ENCODE measurements at regions not wholly inside any gene's neighbourhood (a gene's known extent, or its start where the extent isn't known, plus 50 kb on each side); places are given as distances from the start of the nearest gene placed in this dataset.

DNA sequence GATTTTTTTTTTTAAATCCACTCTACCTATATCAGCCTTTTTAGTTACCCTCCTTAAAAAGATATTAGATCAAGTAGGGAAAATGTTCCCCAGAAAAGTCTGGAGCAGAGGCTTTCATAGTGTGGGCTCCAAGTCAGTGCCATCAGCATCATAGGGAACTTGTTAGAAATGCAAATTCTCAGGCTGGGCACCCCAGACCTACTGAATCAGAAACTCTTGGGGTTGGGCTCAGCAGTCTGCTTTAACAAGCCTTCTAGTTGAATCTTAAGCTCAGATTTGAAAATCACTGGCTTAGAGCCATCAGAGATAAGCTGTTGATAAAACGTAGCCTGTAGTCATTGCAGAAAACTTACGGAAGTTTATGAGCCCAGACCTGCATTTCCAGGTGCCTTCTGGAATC lies 140.1 kb downstream of the TMEM38B start:
- H3K4me3 ChIP-seq: no peak overlapping the region

DNA sequence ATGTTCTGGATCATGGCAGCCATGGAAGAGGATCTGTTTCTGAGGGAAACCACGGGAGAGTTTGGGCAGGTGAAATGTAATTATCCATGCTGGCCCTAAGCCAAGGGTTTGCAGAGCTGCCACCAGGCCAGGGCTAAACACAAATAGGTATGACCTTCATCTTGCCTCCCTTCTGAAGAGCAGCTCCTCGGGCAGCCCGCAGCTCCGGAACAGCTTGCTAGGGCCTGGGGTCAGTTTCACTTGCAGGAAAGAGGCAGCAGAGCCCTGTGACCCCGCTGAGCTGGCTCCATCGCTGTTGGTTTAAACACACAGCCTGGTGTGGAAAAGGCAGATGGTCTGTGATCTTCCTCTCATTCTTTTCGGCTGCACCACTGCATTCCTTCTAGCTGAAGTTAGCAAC lies 141.4 kb downstream of the TMEM38B start:
- H3K4me1 ChIP-seq: no peaks in the 10 kb centered on the region
- H3K36me3 ChIP-seq: no peaks in the 10 kb centered on the region
- no peak for DNase-seq (ENCODE audit: low spot score in 2 of 2)
- no peaks in the 10 kb centered on the region for H3K9me3 ChIP-seq
- WGBS, 2 donors: 55 to 69% methylated on average over 7 of the region's 7 CpGs
- H3K4me3 ChIP-seq: no peak overlapping the region
- TF ChIP-seq, protein P1, sequence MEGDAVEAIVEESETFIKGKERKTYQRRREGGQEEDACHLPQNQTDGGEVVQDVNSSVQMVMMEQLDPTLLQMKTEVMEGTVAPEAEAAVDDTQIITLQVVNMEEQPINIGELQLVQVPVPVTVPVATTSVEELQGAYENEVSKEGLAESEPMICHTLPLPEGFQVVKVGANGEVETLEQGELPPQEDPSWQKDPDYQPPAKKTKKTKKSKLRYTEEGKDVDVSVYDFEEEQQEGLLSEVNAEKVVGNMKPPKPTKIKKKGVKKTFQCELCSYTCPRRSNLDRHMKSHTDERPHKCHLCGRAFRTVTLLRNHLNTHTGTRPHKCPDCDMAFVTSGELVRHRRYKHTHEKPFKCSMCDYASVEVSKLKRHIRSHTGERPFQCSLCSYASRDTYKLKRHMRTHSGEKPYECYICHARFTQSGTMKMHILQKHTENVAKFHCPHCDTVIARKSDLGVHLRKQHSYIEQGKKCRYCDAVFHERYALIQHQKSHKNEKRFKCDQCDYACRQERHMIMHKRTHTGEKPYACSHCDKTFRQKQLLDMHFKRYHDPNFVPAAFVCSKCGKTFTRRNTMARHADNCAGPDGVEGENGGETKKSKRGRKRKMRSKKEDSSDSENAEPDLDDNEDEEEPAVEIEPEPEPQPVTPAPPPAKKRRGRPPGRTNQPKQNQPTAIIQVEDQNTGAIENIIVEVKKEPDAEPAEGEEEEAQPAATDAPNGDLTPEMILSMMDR (IDR thresholded peaks at IDR 0.05): no peak
- TF ChIP-seq EP300 (IDR thresholded peaks at IDR 0.05) (no peak), POLR2A (IDR thresholded peaks at IDR 0.05) (no peak)
- H3K27me3 ChIP-seq: no peaks in the 10 kb centered on the region
- H3K27ac ChIP-seq: no peak overlapping the region

More for the DNA sequence above, 140.1 kb downstream of the TMEM38B start:
- H3K27ac ChIP-seq: no peak overlapping the region
- no peaks in the 10 kb centered on the region for H3K4me1 ChIP-seq
- WGBS, 2 donors: 78 to 85% methylated on average over 2 of the region's 2 CpGs
- no peak for TF ChIP-seq EP300 (IDR thresholded peaks at IDR 0.05)
- TF ChIP-seq, protein P1 (IDR thresholded peaks at IDR 0.05): no peak
- TF ChIP-seq POLR2A (IDR thresholded peaks at IDR 0.05): no peak
- DNase-seq (ENCODE audit: low spot score in 2 of 2): no peak
- no peaks in the 10 kb centered on the region for H3K36me3 ChIP-seq
- H3K27me3 ChIP-seq: no peaks in the 10 kb centered on the region
- H3K9me3 ChIP-seq: no peaks in the 10 kb centered on the region

DNA sequence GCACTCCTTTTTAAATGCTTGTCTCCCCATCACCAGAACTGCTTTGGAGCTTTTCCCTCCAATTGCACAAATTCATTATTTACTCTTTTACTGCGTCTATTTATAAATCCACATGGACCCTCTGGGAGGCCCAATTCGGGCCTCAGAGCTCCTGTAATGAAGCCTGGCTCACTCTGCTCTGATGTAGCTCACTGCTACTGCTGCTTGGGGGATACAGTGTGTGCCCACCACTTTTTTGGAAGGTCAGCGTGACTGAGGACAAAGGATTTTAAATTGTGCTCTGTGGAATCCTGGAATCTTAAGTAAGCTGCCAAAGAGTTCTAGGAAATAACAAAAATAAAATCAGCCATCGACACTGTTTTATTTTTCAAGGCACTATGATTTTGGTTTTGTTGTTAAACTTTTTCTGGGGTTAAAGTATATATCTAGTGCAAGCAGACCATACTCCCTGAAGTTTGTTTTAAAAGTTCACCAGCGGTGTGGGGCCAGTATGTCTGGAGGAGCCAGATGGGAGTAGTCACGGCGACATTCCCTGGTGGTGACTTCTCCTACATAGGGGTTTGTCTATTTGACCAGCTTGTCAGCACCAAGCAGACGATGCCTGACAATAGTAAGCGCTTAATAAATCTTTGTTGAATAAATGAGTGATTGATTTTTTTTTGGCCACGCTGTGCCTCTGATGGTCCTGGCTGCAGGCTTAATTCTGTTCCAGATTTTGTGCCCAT lies 142.8 kb downstream of the TMEM38B start:
- WGBS, 2 donors: 54 to 60% methylated on average over 10 of the region's 10 CpGs
- Histone ChIP-seq H3K4me3 (no peak overlapping the region), H3K27ac (no peak overlapping the region), H3K36me3 (no peaks in the 10 kb centered on the region), H3K4me1 (no peaks in the 10 kb centered on the region), H3K27me3 (no peaks in the 10 kb centered on the region), H3K9me3 (peaks cover 0 to 10% (median 0%) of the 10 kb centered on the region in 4 donors)
- TF ChIP-seq EP300 (IDR thresholded peaks at IDR 0.05): no peak
- TF ChIP-seq, protein P1 (IDR thresholded peaks at IDR 0.05): no peak
- no peak for TF ChIP-seq POLR2A (IDR thresholded peaks at IDR 0.05)
- DNase-seq (ENCODE audit: low spot score in 2 of 2): no peak

DNA sequence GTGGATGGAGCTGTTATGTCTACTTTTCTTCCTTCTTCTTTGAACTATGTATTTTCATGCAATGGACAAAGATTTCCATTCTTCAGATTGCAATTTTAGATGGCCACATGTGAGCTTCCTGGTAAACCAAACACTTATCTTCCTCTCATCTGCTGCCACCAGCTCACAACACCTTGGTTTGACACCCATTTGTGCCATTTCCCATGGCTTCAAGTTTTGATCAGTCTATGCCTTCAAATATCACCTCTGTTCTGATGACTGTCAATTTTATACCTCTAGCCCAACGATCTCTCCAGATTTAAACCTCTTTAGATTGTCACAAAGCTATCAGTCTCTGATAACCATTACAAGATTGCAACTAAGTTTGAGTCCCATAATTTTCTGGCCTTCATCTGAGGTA lies 147.2 kb downstream of the TMEM38B start:
- no peak for DNase-seq (ENCODE audit: low spot score in 2 of 2)
- Histone ChIP-seq H3K4me1 (no peaks in the 10 kb centered on the region), H3K27me3 (no peaks in the 10 kb centered on the region), H3K27ac (no peak overlapping the region), H3K9me3 (peaks cover 0 to 11% (median 0%) of the 10 kb centered on the region in 4 donors), H3K36me3 (no peaks in the 10 kb centered on the region), H3K4me3 (no peak overlapping the region)
- WGBS, 2 donors: 90% methylated on average over 1 of the region's 1 CpG
- TF ChIP-seq, protein P1 (IDR thresholded peaks at IDR 0.05): no peak
- no peak for TF ChIP-seq EP300 (IDR thresholded peaks at IDR 0.05)
- TF ChIP-seq POLR2A (IDR thresholded peaks at IDR 0.05): no peak

DNA sequence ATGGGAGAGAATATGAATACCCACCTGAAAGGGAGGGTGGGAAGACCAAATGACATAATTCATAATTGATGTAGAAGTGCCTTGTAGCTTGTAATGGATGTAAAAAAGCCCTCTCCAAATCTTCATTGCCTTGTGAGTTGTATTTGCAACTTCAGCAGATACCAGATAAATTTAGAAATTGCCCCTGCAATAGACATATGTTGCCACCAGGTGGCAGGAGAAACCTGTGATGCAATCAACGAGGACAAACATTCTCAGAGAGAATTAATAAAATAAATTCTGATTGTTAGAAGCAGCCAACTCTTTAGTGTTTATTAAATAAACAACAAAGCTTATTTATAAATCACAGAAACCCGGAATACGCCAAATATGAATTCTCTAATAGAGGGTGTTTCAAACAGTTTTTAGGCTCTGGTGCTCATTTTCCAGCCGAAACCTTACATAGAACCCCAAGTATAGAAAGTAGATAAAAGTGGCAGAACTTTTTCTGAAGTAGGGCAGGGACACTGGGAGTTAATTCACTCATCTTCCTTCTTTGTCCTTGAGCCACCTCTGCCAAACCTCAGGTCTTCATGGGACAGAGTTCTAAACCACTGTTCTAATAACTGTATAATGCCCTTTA lies 147.8 kb downstream of the TMEM38B start:
- TF ChIP-seq POLR2A (IDR thresholded peaks at IDR 0.05): no peak
- TF ChIP-seq, protein P1 (IDR thresholded peaks at IDR 0.05): peak in 4 of 5 experiments; percentile 23 to 61 (median 36)
- H3K4me3 ChIP-seq: no peak overlapping the region
- H3K4me1 ChIP-seq: no peaks in the 10 kb centered on the region
- 40 to 45% methylated on average over 4 of the region's 4 CpGs for WGBS, 2 donors
- no peaks in the 10 kb centered on the region for H3K36me3 ChIP-seq
- no peak for DNase-seq (ENCODE audit: low spot score in 2 of 2)
- H3K9me3 ChIP-seq: peaks cover 0 to 11% (median 0%) of the 10 kb centered on the region in 4 donors
- H3K27me3 ChIP-seq: no peaks in the 10 kb centered on the region
- H3K27ac ChIP-seq: no peak overlapping the region
